Inferior parietal cortex (tissue), 1 donor: ENCODE measurements at regions not wholly inside any gene's neighbourhood (a gene's known extent, or its start where the extent isn't known, plus 50 kb on each side); places are given as distances from the start of the nearest gene placed in this dataset.

Experiments used
- DNase-seq: peaks from one replicate; pipeline ENCODE4 v3.0.0-alpha.2; 2016; ENCODE audit errors: extremely low spot score

DNA sequence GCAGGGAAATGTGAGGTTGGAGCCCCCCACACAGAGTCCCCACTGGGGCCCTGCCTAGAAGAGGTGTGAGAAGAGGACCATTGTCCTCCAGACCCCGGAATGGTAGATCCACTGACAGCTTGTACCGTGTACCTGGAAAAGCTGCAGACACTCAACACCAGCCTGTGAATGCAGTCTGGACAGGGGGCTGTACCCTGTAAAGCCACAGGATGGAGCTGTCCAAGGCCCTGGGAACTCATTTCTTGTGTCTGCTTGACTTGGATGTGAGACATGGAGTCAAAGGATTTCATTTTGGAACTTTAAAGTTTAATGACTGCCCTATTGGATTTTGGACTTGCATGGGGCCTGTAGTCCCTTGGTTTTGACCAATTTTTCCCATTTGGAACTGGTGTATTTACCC is 535.0 kb upstream of the MEF2C start:
- no peak for DNase-seq

DNA sequence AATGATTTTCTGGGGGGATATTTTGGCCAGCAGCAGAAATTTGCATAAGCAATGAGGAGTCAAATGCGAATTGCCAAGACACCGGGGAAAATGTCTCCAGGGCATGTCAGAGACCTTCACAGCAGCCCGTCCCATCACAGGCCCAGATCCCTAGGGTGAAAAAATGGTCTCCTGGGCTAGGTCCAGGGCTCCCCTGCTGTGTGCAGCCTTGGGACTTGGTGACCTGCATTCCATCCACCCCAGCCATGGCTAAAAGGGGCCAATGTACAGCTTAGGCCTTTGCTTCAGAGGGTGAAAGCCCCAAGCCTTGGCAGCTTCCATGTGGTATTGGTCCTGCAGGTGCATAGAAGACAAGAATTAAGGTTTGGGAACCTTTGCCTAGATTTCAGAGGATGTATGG is 534.5 kb upstream of the MEF2C start:
- no peak for DNase-seq

GRCh38 chr5:89411891-89412290 is 528.9 kb upstream of the MEF2C start:
- DNase-seq, result no peak

GRCh38 chr5:89407054-89407453 is 524.1 kb upstream of the MEF2C start:
- DNase-seq, result no peak

- DNase-seq, result no peak
Measured at GRCh38 chr5:89401659-89402058, 518.7 kb upstream of the MEF2C start.

GRCh38 chr5:89401012-89401411 is 518.0 kb upstream of the MEF2C start:
- no peak for DNase-seq

GRCh38 chr5:89399548-89399947 is 516.6 kb upstream of the MEF2C start:
- no peak for DNase-seq

DNA sequence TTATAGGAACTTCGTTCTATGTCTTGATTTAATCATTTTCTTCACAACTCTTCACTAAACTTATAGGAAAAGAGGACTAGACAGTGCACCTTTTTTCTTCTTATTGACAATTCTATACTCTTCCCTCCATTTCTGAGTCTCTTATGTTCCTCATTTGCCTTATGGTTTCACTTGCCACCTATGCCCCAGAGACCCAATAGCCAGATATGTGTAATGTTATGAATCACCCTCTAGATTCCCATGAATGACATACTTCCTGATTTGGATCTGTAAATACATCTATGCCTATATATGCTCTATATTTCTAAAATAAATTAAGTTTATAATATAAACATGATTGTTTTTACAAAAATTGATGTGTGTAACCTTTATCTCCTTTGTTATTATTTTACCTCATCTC is 514.1 kb upstream of the MEF2C start:
- DNase-seq, result no peak

- peak; percentile 57 for DNase-seq
Measured at GRCh38 chr5:89396278-89396954, 513.4 kb upstream of the MEF2C start.

GRCh38 chr5:89395111-89395510 is 512.1 kb upstream of the MEF2C start:
- DNase-seq, result no peak

DNA sequence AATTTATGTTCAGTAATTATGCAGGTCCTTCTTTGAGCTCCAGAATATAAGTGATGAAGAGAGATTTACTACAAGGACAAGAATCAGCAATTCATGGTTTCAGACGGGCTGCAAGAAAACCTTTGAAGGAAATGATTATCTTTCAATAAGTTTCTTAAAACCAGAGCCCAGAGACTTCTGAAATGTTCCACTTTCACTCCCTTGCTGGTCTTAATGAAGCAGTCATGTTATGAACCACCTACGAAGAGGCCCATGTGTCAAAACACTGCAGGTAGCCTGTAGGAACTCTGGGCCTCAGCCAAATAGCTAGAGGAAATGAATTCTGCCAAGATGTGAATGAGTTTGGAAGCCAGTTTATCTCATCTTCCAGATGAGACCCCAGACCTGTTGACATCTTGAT is 505.9 kb upstream of the MEF2C start:
- no peak for DNase-seq

DNA sequence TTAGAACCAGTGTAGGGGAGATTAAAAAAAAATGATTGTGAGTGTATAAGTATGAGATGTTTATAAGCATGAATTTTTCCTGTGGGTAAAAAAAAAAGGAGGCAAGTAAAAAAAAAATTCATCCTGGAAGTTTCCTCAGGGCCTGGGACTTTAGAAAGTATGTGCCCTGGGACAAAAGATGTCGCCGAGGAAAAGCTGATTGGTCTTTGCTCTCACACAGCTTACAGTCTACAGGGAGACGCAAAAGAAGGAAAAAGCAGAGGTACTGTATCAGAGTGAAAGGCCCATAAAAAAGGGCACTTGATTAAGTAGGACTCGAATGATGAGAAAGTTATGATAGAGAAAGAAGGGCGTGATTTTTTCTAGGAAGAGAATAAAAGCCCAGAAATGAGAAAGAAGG is 501.4 kb upstream of the MEF2C start:
- no peak for DNase-seq

GRCh38 chr5:89380635-89381034 is 497.7 kb upstream of the MEF2C start:
- no peak for DNase-seq

DNA sequence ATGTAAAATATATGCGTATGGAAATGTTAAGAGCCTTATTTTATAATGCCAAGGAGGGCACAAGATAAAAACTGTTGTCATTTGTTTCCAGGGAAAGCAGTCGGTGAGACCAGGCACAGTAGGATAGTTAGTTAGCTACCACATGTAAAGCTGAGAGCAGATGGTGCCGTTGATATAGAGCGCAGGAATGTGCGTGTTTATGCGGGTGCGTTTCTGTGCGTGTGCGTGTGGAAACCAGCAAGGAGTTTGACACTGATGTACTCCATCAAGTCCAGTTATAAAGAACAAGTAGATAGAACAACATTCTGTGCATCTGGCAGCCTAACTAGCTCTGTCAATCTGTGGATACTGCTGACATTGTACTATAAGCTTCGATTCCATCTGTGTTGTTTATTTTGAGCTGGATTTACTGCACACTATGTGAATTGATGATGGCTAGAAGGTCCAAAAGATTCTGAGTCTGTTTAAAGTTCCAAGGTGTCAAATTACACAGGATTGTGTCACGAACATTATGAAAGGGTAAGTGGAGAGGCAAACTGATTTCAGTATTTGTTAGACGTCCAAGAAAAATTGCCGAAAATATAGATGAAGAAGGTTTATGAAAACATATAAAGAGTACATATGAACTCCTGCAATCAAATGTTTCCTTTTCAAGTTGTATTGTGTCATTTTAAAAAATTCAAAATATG is 494.9 kb upstream of the MEF2C start:
- peak; percentile 38 for DNase-seq

GRCh38 chr5:89374818-89375521 is 492.0 kb upstream of the MEF2C start:
- DNase-seq, result no peak

GRCh38 chr5:89374144-89374784 is 491.3 kb upstream of the MEF2C start:
- no peak for DNase-seq

DNA sequence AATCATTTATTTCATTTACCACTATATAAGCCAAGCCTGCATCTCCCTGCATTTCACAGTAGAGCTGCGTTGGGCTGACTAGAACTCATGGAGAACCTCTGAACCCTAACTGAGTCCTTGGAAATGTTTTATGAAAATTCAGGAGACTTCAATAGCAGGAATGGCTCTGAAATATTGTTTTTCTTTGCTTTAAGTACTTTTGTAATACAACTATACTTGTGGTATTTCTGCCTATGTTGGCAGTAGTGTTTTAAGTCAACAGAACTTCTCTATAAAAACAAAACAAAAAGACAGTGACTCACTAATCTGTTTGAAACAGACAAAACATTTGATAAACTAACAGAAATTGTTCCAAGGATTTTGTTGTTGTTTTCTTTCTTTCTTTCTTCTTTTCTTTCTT is 489.2 kb upstream of the MEF2C start:
- DNase-seq, result no peak

DNA sequence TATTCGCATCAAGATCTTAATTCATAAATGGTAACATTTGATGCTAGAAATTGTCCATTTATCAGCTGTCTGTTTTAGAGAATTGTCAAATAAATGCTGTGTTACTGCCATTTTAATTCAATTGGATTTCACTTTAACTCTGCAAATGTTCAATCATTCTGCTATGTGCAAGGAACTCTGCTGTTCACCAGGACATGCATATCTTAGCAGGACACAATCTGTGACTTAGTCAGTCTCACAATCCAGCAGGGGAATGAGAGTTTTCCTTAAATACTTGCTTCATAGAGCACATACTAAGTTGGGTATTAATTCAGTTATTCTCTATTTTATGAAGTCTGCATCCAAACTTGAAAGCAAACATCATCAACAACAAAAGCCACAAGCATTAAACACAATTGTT is 488.7 kb upstream of the MEF2C start:
- no peak for DNase-seq

- no peak for DNase-seq
Measured at GRCh38 chr5:89359046-89359445, 476.1 kb upstream of the MEF2C start.

DNA sequence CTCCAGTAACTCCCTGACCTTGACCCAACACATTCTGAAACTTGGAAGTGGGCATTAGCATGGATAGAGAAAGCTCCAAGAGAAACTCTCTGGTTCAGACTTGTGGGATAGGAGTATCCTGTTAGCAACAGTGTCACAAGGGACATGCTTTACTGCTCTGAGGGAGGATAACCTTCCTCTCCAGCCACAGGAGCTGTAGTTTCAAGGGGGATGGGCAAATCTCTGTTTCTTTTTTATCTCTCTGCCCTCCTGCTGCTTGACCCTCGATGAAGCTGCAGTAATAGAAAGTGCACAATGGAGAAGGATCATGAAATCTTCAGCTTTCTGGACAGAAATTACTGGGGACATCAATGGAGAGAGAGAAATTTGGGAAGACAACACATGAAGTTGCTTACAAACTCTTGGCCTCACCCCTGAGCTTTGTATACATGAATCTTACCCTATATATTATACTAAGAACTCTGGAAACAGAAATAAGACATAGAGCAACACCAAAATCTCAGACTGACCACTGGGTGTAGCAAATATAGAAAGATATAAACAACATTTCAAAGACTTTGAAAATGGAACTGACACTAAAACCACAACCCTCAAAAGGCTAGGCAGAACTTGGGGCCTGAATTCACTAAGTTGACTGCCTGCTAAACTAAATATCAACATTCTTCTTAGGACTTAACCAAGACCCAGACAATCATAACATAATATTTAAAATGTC is 471.0 kb upstream of the MEF2C start:
- no peak for DNase-seq

GRCh38 chr5:89351975-89352374 is 469.0 kb upstream of the MEF2C start:
- DNase-seq, result no peak

DNA sequence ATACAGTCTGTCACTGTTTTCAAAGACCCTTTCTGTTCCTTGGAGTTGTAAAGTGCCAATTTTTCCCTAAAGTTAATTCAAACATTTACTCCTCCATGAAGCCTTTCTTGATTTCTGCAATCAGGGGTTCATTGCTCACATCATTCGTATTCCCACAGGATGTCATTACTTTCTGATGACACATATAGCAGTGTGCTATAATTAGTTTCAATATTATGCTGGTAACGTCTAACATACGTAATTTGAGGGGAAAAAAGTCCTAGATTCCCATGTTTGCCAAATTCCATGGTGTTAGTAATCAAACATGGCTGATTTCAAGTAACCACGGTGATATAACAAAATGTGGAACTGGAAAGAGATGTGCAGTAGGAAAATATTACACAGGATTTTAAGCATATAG is 468.2 kb upstream of the MEF2C start:
- no peak for DNase-seq
